Midbrain (tissue), 1 donor: ENCODE measurements at regions not wholly inside any gene's neighbourhood (a gene's known extent, or its start where the extent isn't known, plus 50 kb on each side); places are given as distances from the start of the nearest gene placed in this dataset.

Source experiments
- DNase-seq: peaks from one replicate; lab custom pipeline; 2025; lab: John Stamatoyannopoulos, UW

DNA sequence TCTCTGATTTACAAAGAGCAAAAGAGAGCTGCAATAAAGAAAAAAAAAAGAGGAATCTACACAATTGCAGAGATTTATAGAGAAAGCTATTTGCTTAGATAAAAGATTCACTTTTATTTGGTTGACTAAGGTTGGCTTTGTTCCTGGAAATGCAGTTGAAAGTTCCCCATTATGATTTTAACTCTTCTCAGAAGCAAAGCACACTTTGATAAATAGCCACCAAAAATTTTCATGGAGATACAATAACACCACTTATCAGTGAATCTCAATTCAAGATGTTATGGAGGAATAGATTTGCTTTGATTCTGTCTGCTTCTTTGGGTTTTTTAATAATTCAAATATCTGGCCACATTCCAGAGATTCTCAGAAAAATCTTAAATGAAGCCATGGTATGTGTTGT is 88.5 kb upstream of the ANO3 start:
- no peak for DNase-seq

GRCh38 chr11:26244207-26244606 is 87.7 kb upstream of the ANO3 start:
- no peak for DNase-seq

DNA sequence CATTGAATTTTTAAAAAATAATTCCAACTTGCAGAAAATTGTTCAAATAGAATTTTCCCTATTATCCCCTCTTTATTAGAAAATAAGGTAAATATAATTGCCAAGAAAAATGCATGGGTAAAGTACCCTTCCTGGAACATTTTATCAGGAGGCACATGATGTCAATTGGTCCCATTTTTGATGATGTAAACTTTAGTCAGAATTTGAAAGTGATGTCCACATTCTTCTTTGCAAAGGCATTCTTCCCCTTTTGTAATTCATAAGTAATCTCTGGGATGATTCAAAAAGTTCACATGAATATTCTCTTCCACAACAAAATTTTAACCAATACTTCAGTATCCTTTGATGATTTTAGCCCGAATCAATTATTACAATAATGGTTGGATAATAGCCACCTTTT is 86.9 kb upstream of the ANO3 start:
- DNase-seq, result no peak

- no peak for DNase-seq
Observed at GRCh38 chr11:26247340-26247739, 84.6 kb upstream of the ANO3 start.

DNA sequence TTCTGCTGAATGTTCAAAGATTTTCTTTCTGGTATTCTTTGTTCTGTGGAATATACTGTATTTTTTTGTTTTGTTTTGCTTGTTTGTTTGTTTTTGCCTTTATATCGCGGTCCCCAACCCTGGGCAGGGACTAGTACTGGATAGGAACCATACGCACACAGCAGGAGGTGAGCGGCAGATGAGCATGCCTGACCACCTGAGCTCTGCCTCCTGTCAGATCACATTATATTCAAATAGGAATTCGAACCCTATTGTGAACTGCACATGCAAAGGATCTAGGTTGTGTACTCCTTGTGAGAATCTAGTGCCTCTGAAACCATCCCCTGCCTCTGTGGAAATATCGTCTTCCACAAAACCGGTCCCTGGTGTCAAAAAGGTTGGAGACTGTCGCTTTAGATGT is 83.3 kb upstream of the ANO3 start:
- no peak for DNase-seq

GRCh38 chr11:26254378-26254777 is 77.6 kb upstream of the ANO3 start:
- DNase-seq, result no peak

- no peak for DNase-seq
Observed at GRCh38 chr11:26263769-26264168, 68.2 kb upstream of the ANO3 start.

GRCh38 chr11:26264266-26264665 is 67.7 kb upstream of the ANO3 start:
- DNase-seq, result no peak

GRCh38 chr11:26268980-26269660 is 62.8 kb upstream of the ANO3 start:
- no peak for DNase-seq

DNA sequence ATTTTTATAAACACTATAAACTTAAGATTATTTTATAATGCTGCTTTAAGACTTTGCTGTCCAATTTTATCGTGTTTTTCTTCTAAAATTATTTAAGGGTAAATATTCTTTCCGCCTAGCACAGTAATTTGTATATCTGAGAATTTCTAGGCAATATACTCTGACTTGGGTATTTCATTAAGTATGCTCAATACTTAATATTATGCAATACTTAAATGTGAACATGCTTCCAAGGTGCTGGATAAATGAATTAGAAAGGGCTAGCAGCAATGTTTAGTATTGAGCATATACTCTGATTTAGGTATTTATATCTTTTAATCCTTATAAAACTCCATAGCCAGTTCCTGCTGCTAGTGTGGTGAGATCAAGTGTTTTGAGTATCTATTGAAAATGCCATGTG is 60.3 kb upstream of the ANO3 start:
- DNase-seq, result no peak

- DNase-seq, result peak; percentile 65
Observed at GRCh38 chr11:26276798-26277424, 55.0 kb upstream of the ANO3 start.

DNA sequence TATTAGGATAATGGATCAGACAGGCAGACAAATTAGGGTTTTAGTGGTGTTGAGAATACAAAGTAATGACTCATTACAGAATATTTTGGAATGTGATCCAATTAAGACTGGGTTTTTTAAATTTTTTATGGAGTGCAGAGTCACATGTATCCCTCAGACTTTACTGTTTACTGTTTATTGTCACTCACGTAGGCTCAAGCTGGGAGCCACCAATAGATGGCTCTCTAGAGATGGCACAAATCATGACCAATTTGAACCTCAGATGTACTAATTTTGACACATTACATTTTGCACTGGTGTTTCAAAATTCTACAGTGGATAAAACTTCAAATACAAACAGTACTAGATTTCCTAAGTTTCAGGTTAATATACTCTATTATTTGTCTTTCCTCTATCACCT is 53.6 kb upstream of the ANO3 start:
- DNase-seq, result no peak
